SU-DHL-6 (cell line): ENCODE measurements at regions not wholly inside any gene's neighbourhood (a gene's known extent, or its start where the extent isn't known, plus 50 kb on each side); places are given as distances from the start of the nearest gene placed in this dataset.

ENCODE experiments used
- H2AFZ ChIP-seq: fragments of 200-600 bp; sonication (generic); 2 replicates; pipeline ENCODE4 v1.6.1; 2014; ENCODE audit warnings: low read depth, mild to moderate bottlenecking, moderate library complexity, mixed read lengths, antibody characterized with exemption, low read length; ENCODE audit not compliant: severe bottlenecking
- H3F3A ChIP-seq: fragments of 200-600 bp; shearing (Covaris generic); 2 replicates; pipeline ENCODE4 v1.6.0; 2016; ENCODE audit warnings: antibody characterized with exemption, mild to moderate bottlenecking; ENCODE audit not compliant: insufficient read depth
- H3K27ac ChIP-seq: fragments of 200-600 bp; sonication (generic); 2 replicates; pipeline ENCODE4 v1.5.1; 2016; ENCODE audit warnings: low read depth, mild to moderate bottlenecking, low read length, moderate library complexity, mixed read lengths
- H3K27me3 ChIP-seq: fragments of 200-600 bp; sonication (generic), shearing (Covaris generic); 2 replicates; pipeline ENCODE4 v1.6.0; 2014; ENCODE audit warnings: mild to moderate bottlenecking, low read length
- H3K36me3 ChIP-seq: fragments of 200-600 bp; sonication (generic); 2 replicates; pipeline ENCODE4 v1.6.1; 2014; ENCODE audit warnings: mild to moderate bottlenecking, low read length, mixed read lengths
- H3K4me2 ChIP-seq: fragments of 300-600, 200-600 bp; shearing (Covaris generic), sonication (generic); 2 replicates; pipeline ENCODE4 v1.6.0; 2014; ENCODE audit warnings: low read length, low read depth, mild to moderate bottlenecking; ENCODE audit not compliant: poor library complexity, severe bottlenecking
- H3K4me3 ChIP-seq: fragments of 200-600 bp; sonication (generic); 2 replicates; pipeline ENCODE4 v1.5.1; 2014; ENCODE audit warnings: antibody characterized with exemption, low read length, mild to moderate bottlenecking, mixed read lengths; ENCODE audit not compliant: insufficient read depth, poor library complexity, severe bottlenecking
- H3K79me2 ChIP-seq: fragments of 200-600 bp; sonication (generic); 2 replicates; pipeline ENCODE4 v1.6.1; 2014; ENCODE audit warnings: mild to moderate bottlenecking, low read length, moderate library complexity; ENCODE audit not compliant: insufficient read depth
- H3K9ac ChIP-seq: fragments of 200-600 bp; sonication (generic); 2 replicates; pipeline ENCODE4 v1.7.0; 2014; ENCODE audit warnings: mild to moderate bottlenecking, low read length
- H3K9me2 ChIP-seq: fragments of 200-600 bp; sonication (generic); replicated peaks from 2 replicates; pipeline ENCODE4 v1.6.1; 2014; ENCODE audit warnings: low read length; ENCODE audit not compliant: insufficient read depth
- H3K9me3 ChIP-seq: fragments of 200-600 bp; sonication (generic); 2 replicates; pipeline ENCODE4 v1.6.1; 2014; ENCODE audit warnings: low read length, mixed read lengths; ENCODE audit not compliant: insufficient read depth
- H4K20me1 ChIP-seq: fragments of 200-600 bp; sonication (generic); 2 replicates; pipeline ENCODE4 v1.6.1; 2014; ENCODE audit warnings: low read depth, mild to moderate bottlenecking, antibody characterized with exemption, low read length, moderate library complexity, mixed read lengths
- EZH2phosphoT487 ChIP-seq: fragments of 200-600 bp; sonication (generic), shearing (Covaris generic); conservative IDR thresholded peaks from 2 replicates; pipeline ENCODE4 v1.6.1; 2018; ENCODE audit warnings: mild to moderate bottlenecking, antibody characterized with exemption, low read length, moderate library complexity, mixed read lengths
- TF ChIP-seq, protein P1 (sequence below): fragments of 200-600 bp; sonication (generic); IDR thresholded peaks from one replicate; pipeline ENCODE4 v1.5.1; 2017; ENCODE audit warnings: antibody characterized with exemption, mild to moderate bottlenecking, low read length, moderate library complexity; ENCODE audit not compliant: insufficient read depth, poor library complexity, severe bottlenecking

DNA sequence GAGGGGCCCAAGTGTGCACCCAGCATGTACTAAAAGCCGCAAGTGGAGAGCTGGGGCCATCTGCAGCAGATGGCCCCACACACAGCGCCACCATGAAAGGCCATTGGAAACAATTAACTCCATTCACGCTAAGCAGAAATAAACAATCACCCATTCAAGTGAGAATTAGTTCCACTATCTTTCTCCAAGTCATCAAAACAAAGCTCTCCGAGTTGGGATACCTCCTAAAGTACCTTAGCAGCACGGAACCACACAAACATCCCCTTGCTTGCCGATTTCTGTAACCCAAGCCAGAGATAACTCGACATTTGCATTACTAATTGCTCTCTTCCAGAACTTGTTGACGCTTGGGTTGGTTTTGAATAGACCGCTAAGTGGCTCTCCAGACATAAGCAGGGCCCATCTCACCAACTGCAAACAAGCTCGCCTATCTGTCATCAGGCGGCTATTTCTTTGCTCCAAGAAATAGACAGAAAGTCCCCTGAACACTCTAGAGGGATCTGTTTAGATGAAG lies 840.6 kb upstream of the SALL3 start:
- Histone ChIP-seq H3K79me2 (no peaks in the 10 kb centered on the region), H3K4me3 (no peak overlapping the region), H3K9me3 (no peaks in the 10 kb centered on the region), H3K27ac (no peak overlapping the region), H2AFZ (no peak overlapping the region), H3K9ac (no peak overlapping the region), H3K36me3 (no peaks in the 10 kb centered on the region), H3F3A (no peaks in the 10 kb centered on the region), H3K27me3 (no peaks in the 10 kb centered on the region), H3K9me2 (no peaks in the 10 kb centered on the region), H3K4me2 (no peak overlapping the region), H4K20me1 (no peaks in the 10 kb centered on the region)
- TF ChIP-seq EZH2phosphoT487 = no peak
- TF ChIP-seq, protein P1, sequence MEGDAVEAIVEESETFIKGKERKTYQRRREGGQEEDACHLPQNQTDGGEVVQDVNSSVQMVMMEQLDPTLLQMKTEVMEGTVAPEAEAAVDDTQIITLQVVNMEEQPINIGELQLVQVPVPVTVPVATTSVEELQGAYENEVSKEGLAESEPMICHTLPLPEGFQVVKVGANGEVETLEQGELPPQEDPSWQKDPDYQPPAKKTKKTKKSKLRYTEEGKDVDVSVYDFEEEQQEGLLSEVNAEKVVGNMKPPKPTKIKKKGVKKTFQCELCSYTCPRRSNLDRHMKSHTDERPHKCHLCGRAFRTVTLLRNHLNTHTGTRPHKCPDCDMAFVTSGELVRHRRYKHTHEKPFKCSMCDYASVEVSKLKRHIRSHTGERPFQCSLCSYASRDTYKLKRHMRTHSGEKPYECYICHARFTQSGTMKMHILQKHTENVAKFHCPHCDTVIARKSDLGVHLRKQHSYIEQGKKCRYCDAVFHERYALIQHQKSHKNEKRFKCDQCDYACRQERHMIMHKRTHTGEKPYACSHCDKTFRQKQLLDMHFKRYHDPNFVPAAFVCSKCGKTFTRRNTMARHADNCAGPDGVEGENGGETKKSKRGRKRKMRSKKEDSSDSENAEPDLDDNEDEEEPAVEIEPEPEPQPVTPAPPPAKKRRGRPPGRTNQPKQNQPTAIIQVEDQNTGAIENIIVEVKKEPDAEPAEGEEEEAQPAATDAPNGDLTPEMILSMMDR = no peak

- Histone ChIP-seq H3K9me3 (no peaks in the 10 kb centered on the region), H3K79me2 (no peaks in the 10 kb centered on the region), H3K27ac (no peak overlapping the region), H4K20me1 (no peaks in the 10 kb centered on the region), H3K27me3 (no peaks in the 10 kb centered on the region), H2AFZ (no peak overlapping the region), H3K4me3 (no peak overlapping the region), H3K9ac (no peak overlapping the region), H3K4me2 (no peak overlapping the region), H3K9me2 (no peaks in the 10 kb centered on the region), H3F3A (no peaks in the 10 kb centered on the region), H3K36me3 (no peaks in the 10 kb centered on the region)
- TF ChIP-seq, protein P1 = no peak
- no peak for TF ChIP-seq EZH2phosphoT487
These were observed 839.3 kb upstream of the SALL3 start for GRCh38 chr18:78140294-78140693.

GRCh38 chr18:78144669-78145068 lies 834.9 kb upstream of the SALL3 start:
- Histone ChIP-seq H3F3A (no peaks in the 10 kb centered on the region), H3K4me3 (no peak overlapping the region), H3K9me2 (no peaks in the 10 kb centered on the region), H4K20me1 (no peaks in the 10 kb centered on the region), H3K36me3 (no peaks in the 10 kb centered on the region), H3K27me3 (no peaks in the 10 kb centered on the region), H3K79me2 (no peaks in the 10 kb centered on the region), H3K9ac (no peak overlapping the region), H3K27ac (no peak overlapping the region), H2AFZ (no peak overlapping the region), H3K4me2 (no peak overlapping the region), H3K9me3 (no peaks in the 10 kb centered on the region)
- TF ChIP-seq EZH2phosphoT487 = no peak
- TF ChIP-seq, protein P1 = no peak
